Esophagus squamous epithelium (tissue), 5 donors: ENCODE measurements at regions not wholly inside any gene's neighbourhood (a gene's known extent, or its start where the extent isn't known, plus 50 kb on each side); places are given as distances from the start of the nearest gene placed in this dataset.

Experiments used
- DNase-seq: peaks from one replicate; lab custom pipeline; 2025; lab: John Stamatoyannopoulos, UW
- H3K27ac ChIP-seq, 4 donors: fragments of 200-600 bp; sonication (generic); one replicate each; pipeline ENCODE4 v1.5.1; 2016 to 2019; ENCODE audit warnings: mild to moderate bottlenecking in 1 of 4
- H3K27me3 ChIP-seq, 4 donors: fragments of 200-600 bp; sonication (generic); 1 replicate in 3 of 4; 2 replicates in 1 of 4; pipeline versions ENCODE4 v1.5.1 to v1.6.0; 2017 to 2021; ENCODE audit warnings: antibody characterized with exemption in 1 of 4
- H3K36me3 ChIP-seq, 3 donors: fragments of 200-600 bp; sonication (generic); one replicate each; pipeline ENCODE4 v1.5.1; 2016 to 2019
- H3K4me1 ChIP-seq, 3 donors: fragments of 200-600 bp; sonication (generic); one replicate each; pipeline ENCODE4 v1.5.1; 2017 to 2019
- H3K4me3 ChIP-seq, 4 donors: fragments of 200-600 bp; sonication (generic); 1 replicate in 3 of 4; 2 replicates in 1 of 4; pipeline ENCODE4 v1.5.1; 2016 to 2019; ENCODE audit warnings: mild to moderate bottlenecking in 2 of 4, moderate library complexity in 1 of 4
- H3K9me3 ChIP-seq, 3 donors: fragments of 200-600 bp; sonication (generic); one replicate each; pipeline ENCODE4 v1.5.1; 2016 to 2019
- CTCF ChIP-seq, 6 experiments: fragments of 450-650 bp in 4 of 6; fragments of 200-600 bp in 2 of 6; sonication (generic) in 2 of 6; IDR thresholded peaks; one replicate each; pipeline ENCODE4 v1.5.1; 2016 to 2019; ENCODE audit warnings: antibody characterized with exemption in 6 of 6, mild to moderate bottlenecking in 4 of 6, moderate library complexity in 4 of 6
- POLR2A ChIP-seq, 4 donors: fragments of 450-650 bp; IDR thresholded peaks; one replicate each; pipeline ENCODE4 v1.6.1; 2017; ENCODE audit warnings: antibody characterized with exemption in 4 of 4, mild to moderate bottlenecking in 4 of 4, moderate library complexity in 3 of 4
- WGBS, 2 donors: methylation state at CpG; one replicate each; pipeline ENCODE4 v1.1.5; 2018; 5-methylcytosine and 5-hydroxymethylcytosine counted together
- intact Hi-C: fragments of 100-400 bp; cut with DNase I; formaldehyde crosslinking; loops from one replicate; pipeline ENCODE4 v1.15.0; 2022
- donor health status: DM: yes; HTN: yes; CAD: no.

- Histone ChIP-seq H3K4me1 (peaks cover 8 to 19% (median 14%) of the 10 kb centered on the region in 3 donors), H3K4me3 (no peak overlapping the region), H3K36me3 (no peaks in the 10 kb centered on the region), H3K27ac (no peak overlapping the region), H3K9me3 (no peaks in the 10 kb centered on the region), H3K27me3 (no peaks in the 10 kb centered on the region)
- DNase-seq: no peak
- intact Hi-C loops: no loop called here
- WGBS, 2 donors: 82 to 87% methylated on average over 1 of the region's 1 CpG
- TF ChIP-seq CTCF (IDR thresholded peaks at IDR 0.05) (no peak), POLR2A (IDR thresholded peaks at IDR 0.05) (no peak)
Measured at GRCh38 chr3:102165367-102165766, 269.4 kb upstream of the ZPLD1 start.

GRCh38 chr3:102169915-102170479, 264.8 kb upstream of the ZPLD1 start:
- H3K9me3 ChIP-seq: no peaks in the 10 kb centered on the region
- no peak for DNase-seq
- intact Hi-C loops: no loop called here
- peaks cover 0 to 9% (median 6%) of the 10 kb centered on the region in 3 donors for H3K4me1 ChIP-seq
- no peak for TF ChIP-seq CTCF (IDR thresholded peaks at IDR 0.05)
- no peak for TF ChIP-seq POLR2A (IDR thresholded peaks at IDR 0.05)
- 85 to 92% methylated on average over 1 of the region's 1 CpG for WGBS, 2 donors
- no peak overlapping the region for H3K4me3 ChIP-seq
- no peak overlapping the region for H3K27ac ChIP-seq
- H3K27me3 ChIP-seq: no peaks in the 10 kb centered on the region
- no peaks in the 10 kb centered on the region for H3K36me3 ChIP-seq

DNA sequence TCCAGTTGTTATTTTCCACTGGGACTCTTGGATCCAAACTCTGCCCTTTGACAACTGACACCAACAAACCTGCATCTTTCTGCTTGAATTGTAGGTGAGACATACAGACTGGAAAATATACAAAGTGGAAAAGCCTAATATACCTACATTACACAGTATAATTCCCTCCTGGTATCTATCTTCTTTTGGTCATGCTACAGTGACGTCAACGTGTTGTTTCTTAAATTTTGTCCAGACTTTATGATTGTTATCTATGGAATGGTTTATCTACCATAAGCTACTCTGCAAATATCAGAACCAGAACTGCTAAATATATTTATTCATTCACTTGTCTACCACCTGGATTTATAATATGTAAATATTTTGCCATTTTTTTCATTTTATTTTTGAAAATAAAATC, 264.3 kb upstream of the ZPLD1 start:
- intact Hi-C loops: no loop called here
- Histone ChIP-seq H3K27me3 (no peaks in the 10 kb centered on the region), H3K27ac (no peak overlapping the region), H3K36me3 (no peaks in the 10 kb centered on the region), H3K4me3 (no peak overlapping the region), H3K9me3 (no peaks in the 10 kb centered on the region), H3K4me1 (peaks cover 0 to 9% (median 7%) of the 10 kb centered on the region in 3 donors)
- WGBS, 2 donors: 83 to 94% methylated on average over 2 of the region's 2 CpGs
- TF ChIP-seq CTCF (IDR thresholded peaks at IDR 0.05): no peak
- no peak for TF ChIP-seq POLR2A (IDR thresholded peaks at IDR 0.05)
- DNase-seq: no peak

DNA sequence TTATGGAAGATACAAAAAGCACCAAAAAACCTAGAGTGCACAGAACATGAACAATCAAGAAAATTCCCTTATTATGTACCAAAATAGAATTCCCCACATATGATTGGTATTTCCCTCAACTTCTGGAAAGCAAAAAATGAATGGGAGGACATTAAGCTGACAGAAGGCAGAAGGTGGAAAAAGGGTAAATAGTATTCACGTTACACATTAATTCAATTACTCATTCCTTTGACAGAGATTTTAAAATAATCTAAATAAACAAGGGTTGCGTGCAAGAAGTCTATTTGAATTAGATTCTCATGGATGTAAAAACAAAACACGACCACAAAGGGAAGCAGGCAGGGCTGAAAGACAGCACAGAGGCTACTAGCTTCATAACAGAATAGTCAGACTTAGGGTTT, 260.5 kb upstream of the ZPLD1 start:
- no peak for TF ChIP-seq CTCF (IDR thresholded peaks at IDR 0.05)
- TF ChIP-seq POLR2A (IDR thresholded peaks at IDR 0.05): no peak
- WGBS, 2 donors: 29 to 30% methylated on average over 3 of the region's 3 CpGs
- H3K4me3 ChIP-seq: no peak overlapping the region
- intact Hi-C loops: no loop called here
- H3K36me3 ChIP-seq: no peaks in the 10 kb centered on the region
- peak overlapping the region in 1 of 4 donors; percentile 1 for H3K27ac ChIP-seq
- no peak for DNase-seq
- peaks cover 0 to 21% (median 14%) of the 10 kb centered on the region in 3 donors for H3K4me1 ChIP-seq
- H3K27me3 ChIP-seq: no peaks in the 10 kb centered on the region
- H3K9me3 ChIP-seq: no peaks in the 10 kb centered on the region

- Histone ChIP-seq H3K36me3 (no peaks in the 10 kb centered on the region), H3K27me3 (no peaks in the 10 kb centered on the region), H3K27ac (peak overlapping the region in 1 of 4 donors; percentile 1), H3K4me1 (peaks cover 0 to 27% (median 18%) of the 10 kb centered on the region in 3 donors), H3K4me3 (no peak overlapping the region), H3K9me3 (no peaks in the 10 kb centered on the region)
- intact Hi-C loops: no loop called here
- 31 to 73% methylated on average over 1 of the region's 1 CpG for WGBS, 2 donors
- TF ChIP-seq CTCF (IDR thresholded peaks at IDR 0.05) (no peak), POLR2A (IDR thresholded peaks at IDR 0.05) (no peak)
- DNase-seq: no peak
Measured at GRCh38 chr3:102174832-102175374, 259.9 kb upstream of the ZPLD1 start.
